ENCODE measurements at regions not wholly inside any gene's neighbourhood (a gene's known extent, or its start where the extent isn't known, plus 50 kb on each side); places are given as distances from the start of the nearest gene placed in this dataset.

GRCh38 chr5:108467563-108467962 lies 85.7 kb upstream of the FBXL17 start:
- BruUV-seq (replicated peaks): no TSS peak
- CTCF ChIA-PET: interaction anchor here (1.4 kb wide), 1 partner anchor 16 kb away, joined by 3 read pairs; no protein-coding TSS in a partner anchor

More at GRCh38 chr5:108467563-108467962, 85.7 kb upstream of the FBXL17 start:
- ATAC-seq: no peak
- H3K4me3 ChIP-seq (replicated peaks in 1 of 2; ENCODE audit: low read depth in 1 of 2, low read length in 2 of 2): no peak overlapping the region
- no peak overlapping the region for H3K27ac ChIP-seq (ENCODE audit: low read depth, low read length)
- no peaks in the 10 kb centered on the region for H3K36me3 ChIP-seq (ENCODE audit: control insufficient read depth in 1 of 2, insufficient read depth in 2 of 2, low read length in 2 of 2)
- ChIA-PET RAD21 (ENCODE audit: low non-redundant PET in 1 of 2, low total read pairs in 2 of 2, uncharacterized antibody in 2 of 2, unreplicated experiment in 2 of 2) (no interaction called here), POLR2A (no interaction called here)
- no peaks in the 10 kb centered on the region for H4K20me1 ChIP-seq (ENCODE audit: insufficient read depth)
- no peaks in the 10 kb centered on the region for H3K9me2 ChIP-seq (ENCODE audit: insufficient read depth)
- no peak for DNase-seq (ENCODE audit: low read depth, low spot score)
- TF ChIP-seq ATF3 (IDR thresholded peaks at IDR 0.05) (no peak), EZH2 (IDR thresholded peaks at IDR 0.05) (no peak), ZNF274 (IDR thresholded peaks at IDR 0.05; ENCODE audit: low read depth, low read length) (no peak), RAD21 (IDR thresholded peaks at IDR 0.05; ENCODE audit: low read depth) (no peak), CTCF (IDR thresholded peaks at IDR 0.05 in 2 of 3, conservative IDR thresholded peaks at IDR 0.05 in 1 of 3; ENCODE audit: borderline replicate concordance in 1 of 3, insufficient read depth in 1 of 3, low read depth in 2 of 3, low read length in 2 of 3) (no peak), JUND (IDR thresholded peaks at IDR 0.05) (no peak), REST (IDR thresholded peaks at IDR 0.05; ENCODE audit: low read depth) (no peak), EZH2phosphoT487 (IDR thresholded peaks at IDR 0.05; ENCODE audit: borderline replicate concordance) (no peak), YY1 (IDR thresholded peaks at IDR 0.05; ENCODE audit: extremely low read depth, insufficient replicate concordance, low read depth, low read length) (no peak), SP1 (IDR thresholded peaks at IDR 0.05; ENCODE audit: low read depth) (no peak), FOSL1 (IDR thresholded peaks at IDR 0.05; ENCODE audit: low read depth) (no peak)
- H3K4me2 ChIP-seq (ENCODE audit: low read length): no peak overlapping the region
- intact Hi-C loops (cut with micrococcal nuclease): no loop called here
- H3K27me3 ChIP-seq (ENCODE audit: insufficient read depth, low read length): no peaks in the 10 kb centered on the region
- H3K9ac ChIP-seq (ENCODE audit: low read length): no peak overlapping the region
- no peaks in the 10 kb centered on the region for H3K4me1 ChIP-seq (ENCODE audit: control insufficient read depth in 1 of 2, insufficient read depth in 2 of 2, low read length in 2 of 2)
- H3K79me2 ChIP-seq (ENCODE audit: insufficient read depth, low read length): no peaks in the 10 kb centered on the region
- H2AFZ ChIP-seq (ENCODE audit: low read depth, low read length, poor library complexity, severe bottlenecking): no peak overlapping the region
- H3K9me3 ChIP-seq (ENCODE audit: control insufficient read depth in 1 of 2, insufficient read depth in 1 of 2, low read depth in 1 of 2, low read length in 2 of 2): no peaks in the 10 kb centered on the region
